Gastrocnemius medialis (tissue), 4 donors: ENCODE measurements at regions not wholly inside any gene's neighbourhood (a gene's known extent, or its start where the extent isn't known, plus 50 kb on each side); places are given as distances from the start of the nearest gene placed in this dataset.

ENCODE experiments used
- ATAC-seq, 2 donors: fragments of 150-250 bp; one replicate each; pipeline ENCODE4 v1.9.1; 2016
- DNase-seq, 2 donors: peaks; one replicate each; pipeline ENCODE4 v3.0.0-alpha.2; 2019
- H3K27ac ChIP-seq, 4 donors: fragments of 200-600 bp; sonication (generic); 1 replicate in 1 of 4; 2 replicates in 3 of 4; pipeline ENCODE4 v1.5.1; 2016 to 2018; ENCODE audit warnings: mild to moderate bottlenecking in 2 of 4, moderate library complexity in 1 of 4
- H3K27me3 ChIP-seq, 3 donors: fragments of 200-600 bp; sonication (generic) in 2 of 3; 1 replicate in 1 of 3; 2 replicates in 2 of 3; pipeline versions ENCODE4 v1.5.1 to v1.6.0; 2016 to 2019; ENCODE audit warnings: mild to moderate bottlenecking in 1 of 3, moderate library complexity in 1 of 3
- H3K36me3 ChIP-seq, 2 donors: fragments of 200-600 bp; sonication (generic) in 1 of 2; one replicate each; pipeline ENCODE4 v1.5.1; 2017 to 2018
- H3K4me1 ChIP-seq, 2 donors: fragments of 200-600 bp; sonication (generic) in 1 of 2; one replicate each; pipeline ENCODE4 v1.5.1; 2016 to 2017; ENCODE audit warnings: mild to moderate bottlenecking in 2 of 2
- H3K4me3 ChIP-seq, 4 donors: fragments of 200-600 bp; sonication (generic) in 3 of 4; 1 replicate in 1 of 4; 2 replicates in 3 of 4; pipeline ENCODE4 v1.5.1; 2016 to 2019; ENCODE audit warnings: mild to moderate bottlenecking in 2 of 4
- H3K9me3 ChIP-seq, 3 donors: fragments of 200-600 bp; sonication (generic) in 2 of 3; 1 replicate in 1 of 3; 2 replicates in 2 of 3; pipeline ENCODE4 v1.5.1; 2016 to 2019
- POLR2A ChIP-seq, 2 donors: fragments of 450-650 bp; IDR thresholded peaks; one replicate each; pipeline ENCODE4 v1.6.1; 2017; ENCODE audit warnings: antibody characterized with exemption in 2 of 2, mild to moderate bottlenecking in 2 of 2, moderate library complexity in 2 of 2
- in situ Hi-C, 4 donors: fragments of 200-750 bp; cut with MboI; loops; one replicate each; pipeline versions ENCODE4 v1.15.0 to v1.8.0; 2017; ENCODE audit warnings: low sequenced_read_pairs in 4 of 4
- intact Hi-C: fragments of 100-400 bp; cut with DNase I; formaldehyde crosslinking; loops from one replicate; pipeline ENCODE4 v1.15.1; 2023; ENCODE audit warnings: low total_unique reads
- TF ChIP-seq, protein P1 (sequence below), 5 experiments: fragments of 450-650 bp in 3 of 5; fragments of 200-600 bp in 2 of 5; sonication (generic) in 2 of 5; IDR thresholded peaks in 4 of 5; conservative IDR thresholded peaks in 1 of 5; 1 replicate in 4 of 5; 2 replicates in 1 of 5; pipeline ENCODE4 v1.5.1; 2016 to 2019; ENCODE audit warnings: antibody characterized with exemption in 5 of 5, mild to moderate bottlenecking in 3 of 5, moderate library complexity in 3 of 5

DNA sequence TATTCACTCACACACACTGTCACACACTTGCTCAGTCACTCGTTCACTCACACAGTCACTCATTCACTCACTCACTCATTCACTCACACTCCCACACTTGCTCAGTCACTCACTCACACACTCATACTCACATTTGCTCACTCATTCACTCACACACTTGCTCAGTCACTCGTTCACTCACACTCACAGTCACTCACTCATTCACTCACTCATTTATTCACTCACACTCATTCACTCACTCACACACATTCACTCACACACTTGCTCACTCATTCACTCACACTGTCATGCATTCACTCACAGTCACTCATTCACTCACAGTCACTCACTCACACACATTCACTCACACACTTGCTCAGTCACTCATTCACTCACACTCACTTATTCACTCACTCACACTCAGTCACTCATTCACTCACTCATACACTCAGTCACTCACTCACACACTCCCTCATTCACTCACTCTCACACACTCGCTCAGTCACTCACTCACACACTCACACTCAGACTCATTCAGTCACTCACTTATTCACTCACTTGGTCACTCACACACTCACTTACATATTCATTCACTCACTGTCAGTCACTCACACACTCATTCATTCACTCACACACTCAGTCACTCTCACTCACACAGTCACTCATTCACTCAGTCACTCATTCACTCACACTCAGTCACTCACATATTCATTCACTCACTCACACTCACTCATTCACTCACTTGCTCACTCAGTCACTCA is 167.0 kb upstream of the C1orf174 start:
- ATAC-seq (no peak), DNase-seq (no peak)
- H3K27me3 ChIP-seq = no peaks in the 10 kb centered on the region
- intact Hi-C loops = no loop called here
- no peak overlapping the region for H3K27ac ChIP-seq
- H3K36me3 ChIP-seq = no peaks in the 10 kb centered on the region
- no peak overlapping the region for H3K4me3 ChIP-seq
- in situ Hi-C loops = no loop called here
- H3K9me3 ChIP-seq = no peaks in the 10 kb centered on the region
- H3K4me1 ChIP-seq = no peaks in the 10 kb centered on the region
- TF ChIP-seq, protein P1, sequence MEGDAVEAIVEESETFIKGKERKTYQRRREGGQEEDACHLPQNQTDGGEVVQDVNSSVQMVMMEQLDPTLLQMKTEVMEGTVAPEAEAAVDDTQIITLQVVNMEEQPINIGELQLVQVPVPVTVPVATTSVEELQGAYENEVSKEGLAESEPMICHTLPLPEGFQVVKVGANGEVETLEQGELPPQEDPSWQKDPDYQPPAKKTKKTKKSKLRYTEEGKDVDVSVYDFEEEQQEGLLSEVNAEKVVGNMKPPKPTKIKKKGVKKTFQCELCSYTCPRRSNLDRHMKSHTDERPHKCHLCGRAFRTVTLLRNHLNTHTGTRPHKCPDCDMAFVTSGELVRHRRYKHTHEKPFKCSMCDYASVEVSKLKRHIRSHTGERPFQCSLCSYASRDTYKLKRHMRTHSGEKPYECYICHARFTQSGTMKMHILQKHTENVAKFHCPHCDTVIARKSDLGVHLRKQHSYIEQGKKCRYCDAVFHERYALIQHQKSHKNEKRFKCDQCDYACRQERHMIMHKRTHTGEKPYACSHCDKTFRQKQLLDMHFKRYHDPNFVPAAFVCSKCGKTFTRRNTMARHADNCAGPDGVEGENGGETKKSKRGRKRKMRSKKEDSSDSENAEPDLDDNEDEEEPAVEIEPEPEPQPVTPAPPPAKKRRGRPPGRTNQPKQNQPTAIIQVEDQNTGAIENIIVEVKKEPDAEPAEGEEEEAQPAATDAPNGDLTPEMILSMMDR (IDR thresholded peaks at IDR 0.05 in 4 of 5, conservative IDR thresholded peaks at IDR 0.05 in 1 of 5) = no peak
- no peak for TF ChIP-seq POLR2A (IDR thresholded peaks at IDR 0.05)

DNA sequence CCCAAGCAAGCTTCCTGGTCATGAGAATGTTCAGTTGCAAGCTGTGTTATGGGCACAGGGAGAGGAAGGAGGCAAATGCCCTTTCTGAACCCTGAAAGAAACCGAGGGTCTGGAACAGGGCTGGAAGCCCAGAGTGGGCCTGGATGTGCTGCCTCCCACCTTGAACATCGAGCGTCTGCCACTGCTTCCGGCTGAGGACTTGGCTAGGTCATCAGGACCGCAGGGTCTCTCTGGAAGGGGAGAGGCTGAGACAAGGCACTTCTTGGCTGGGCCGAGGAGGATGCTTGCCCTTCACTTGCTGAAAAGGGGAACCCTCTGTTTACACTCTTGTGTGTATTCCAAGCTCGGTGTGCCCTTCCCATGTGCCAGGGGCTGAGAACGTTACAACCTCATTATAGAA is 168.0 kb upstream of the C1orf174 start:
- intact Hi-C loops (no loop called here), in situ Hi-C loops (no loop called here)
- Histone ChIP-seq H3K36me3 (no peaks in the 10 kb centered on the region), H3K4me3 (no peak overlapping the region), H3K4me1 (no peaks in the 10 kb centered on the region), H3K27me3 (peaks cover 0 to 4% (median 0%) of the 10 kb centered on the region in 3 donors), H3K27ac (no peak overlapping the region), H3K9me3 (no peaks in the 10 kb centered on the region)
- ATAC-seq (no peak), DNase-seq (no peak)
- TF ChIP-seq, protein P1 (IDR thresholded peaks at IDR 0.05 in 4 of 5, conservative IDR thresholded peaks at IDR 0.05 in 1 of 5) = no peak
- no peak for TF ChIP-seq POLR2A (IDR thresholded peaks at IDR 0.05)

DNA sequence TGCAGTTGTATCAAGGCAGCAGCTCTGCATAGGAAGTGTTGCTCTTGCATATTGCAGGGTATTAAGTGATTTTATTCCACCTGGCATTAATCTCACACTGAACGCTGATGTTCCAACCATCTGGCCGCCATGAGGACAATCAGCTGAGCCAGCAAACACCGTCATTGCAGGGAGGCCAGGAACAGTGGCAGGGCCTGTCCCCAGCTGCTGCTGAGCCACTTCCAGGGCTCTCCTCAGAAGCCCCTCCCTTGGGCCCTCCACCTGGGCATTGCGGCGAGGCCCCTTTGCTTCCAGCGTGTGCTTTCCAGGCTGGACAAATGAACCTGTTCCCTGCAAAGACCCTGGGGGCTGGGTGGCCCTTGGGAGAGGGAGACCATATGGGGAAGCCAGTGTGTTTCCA is 171.6 kb upstream of the C1orf174 start:
- ATAC-seq (no peak), DNase-seq (no peak)
- no peak overlapping the region for H3K4me3 ChIP-seq
- H3K27ac ChIP-seq = no peak overlapping the region
- TF ChIP-seq, protein P1 (IDR thresholded peaks at IDR 0.05 in 4 of 5, conservative IDR thresholded peaks at IDR 0.05 in 1 of 5) = no peak
- TF ChIP-seq POLR2A (IDR thresholded peaks at IDR 0.05) = no peak
- in situ Hi-C loops = no loop called here
- no peaks in the 10 kb centered on the region for H3K36me3 ChIP-seq
- peaks cover 0 to 13% (median 0%) of the 10 kb centered on the region in 3 donors for H3K27me3 ChIP-seq
- H3K4me1 ChIP-seq = no peaks in the 10 kb centered on the region
- intact Hi-C loops = no loop called here
- no peaks in the 10 kb centered on the region for H3K9me3 ChIP-seq

DNA sequence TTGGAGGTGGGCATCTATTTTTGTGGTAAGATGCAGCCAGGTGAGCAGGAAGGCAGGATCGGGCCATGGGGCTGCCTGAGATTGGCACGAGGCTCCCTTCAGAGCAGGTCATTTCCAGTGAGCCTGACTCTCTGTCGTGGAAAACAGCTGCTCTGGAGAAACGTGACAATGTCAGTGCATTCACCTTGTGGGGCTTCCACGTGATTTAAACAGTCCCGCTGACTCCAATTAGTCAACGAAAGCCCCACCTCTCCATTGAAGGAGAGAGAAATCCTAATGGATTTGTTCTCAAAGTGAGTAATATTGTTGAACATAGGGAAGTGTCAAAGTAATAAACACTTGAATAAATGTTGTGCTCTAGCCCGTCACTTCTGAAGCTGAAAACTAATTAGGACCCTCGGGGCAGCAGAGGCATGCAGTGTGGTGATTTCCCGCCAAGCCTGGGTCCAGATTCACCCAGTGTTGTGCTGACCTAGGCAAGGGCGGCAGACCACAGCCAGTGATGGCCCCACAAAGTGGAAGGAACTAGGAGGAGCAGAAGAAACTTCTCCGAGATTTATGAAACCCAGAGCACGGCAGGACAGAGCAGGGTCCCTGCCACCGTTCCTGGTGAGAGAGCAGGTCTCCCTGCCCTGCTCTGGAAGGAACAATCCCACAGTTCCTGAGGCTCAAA is 172.5 kb upstream of the C1orf174 start:
- TF ChIP-seq, protein P1 (IDR thresholded peaks at IDR 0.05 in 4 of 5, conservative IDR thresholded peaks at IDR 0.05 in 1 of 5) = no peak
- H3K9me3 ChIP-seq = no peaks in the 10 kb centered on the region

More for the DNA sequence above, 172.5 kb upstream of the C1orf174 start:
- Histone ChIP-seq H3K36me3 (no peaks in the 10 kb centered on the region), H3K4me3 (no peak overlapping the region), H3K27me3 (peaks cover 0 to 13% (median 0%) of the 10 kb centered on the region in 3 donors), H3K27ac (no peak overlapping the region), H3K4me1 (no peaks in the 10 kb centered on the region)
- DNase-seq = no peak
- in situ Hi-C loops (no loop called here), intact Hi-C loops (no loop called here)
- ATAC-seq = no peak
